Endothelial cell of umbilical vein (primary cell): ENCODE measurements at regions not wholly inside any gene's neighbourhood (a gene's known extent, or its start where the extent isn't known, plus 50 kb on each side); places are given as distances from the start of the nearest gene placed in this dataset.

Experiments
- BruUV-seq: library from RNA; stranded (reverse); fragments of 400-500 nt; replicated peaks from 2 replicates; lab custom pipeline; 2021; lab: Mats Ljungman, UMichigan
- CTCF ChIA-PET: fragments of 300-600, 350-600 bp; sonication (Branson Sonifier 250); formaldehyde crosslinking; loops from one replicate; lab custom pipeline; 2021; ENCODE audit warnings: antibody characterized with exemption, inconsistent platforms; lab: Charles Lee
- POLR2A ChIA-PET: fragments of 300-600, 350-600 bp; sonication (Branson Sonifier 250); formaldehyde crosslinking; loops from one replicate; lab custom pipeline; 2021; ENCODE audit warnings: antibody characterized with exemption, inconsistent platforms; lab: Charles Lee
- DNase-seq: peaks from one replicate; pipeline ENCODE4 v3.0.0-alpha.2; 2011; ENCODE audit warnings: low read depth, low spot score
- FAIRE-seq: peaks from 2 replicates; lab custom pipeline; 2011; peaks lifted over from hg19 to GRCh38; lab: Jason Lieb, UNC
- H2AFZ ChIP-seq: 2 replicates; pipeline ENCODE4 v1.6.0; 2012; ENCODE audit warnings: low read depth, low read length, control low read depth, inconsistent platforms
- H3K27ac ChIP-seq: 2 replicates; pipeline ENCODE4 v1.5.1; 2011; ENCODE audit warnings: low read depth, mild to moderate bottlenecking, control low read depth, low read length, moderate library complexity; ENCODE audit not compliant: insufficient read depth
- H3K27me3 ChIP-seq, 2 experiments: 2 replicates each; pipeline versions ENCODE4 v1.6.0 to v1.6.1; 2011; ENCODE audit warnings: low read length in 2 of 2, mixed read lengths in 1 of 2; ENCODE audit not compliant: control insufficient read depth in 2 of 2, insufficient read depth in 2 of 2
- H3K36me3 ChIP-seq, 2 experiments: 2 replicates in 1 of 2; 3 replicates in 1 of 2; pipeline ENCODE4 v1.5.1; 2011; ENCODE audit warnings: low read length in 2 of 2, mild to moderate bottlenecking in 1 of 2, moderate library complexity in 1 of 2; ENCODE audit not compliant: control insufficient read depth in 2 of 2, insufficient read depth in 2 of 2; ENCODE audit errors: extremely low read depth in 1 of 2
- H3K4me1 ChIP-seq: 3 replicates; pipeline ENCODE4 v1.5.1; 2011; ENCODE audit warnings: mild to moderate bottlenecking, low read length; ENCODE audit not compliant: control insufficient read depth, insufficient read depth; ENCODE audit errors: extremely low read depth
- H3K4me2 ChIP-seq: 2 replicates; pipeline ENCODE4 v1.6.1; 2011; ENCODE audit warnings: low read length, control low read depth, mixed read lengths; ENCODE audit not compliant: insufficient read depth
- H3K4me3 ChIP-seq, 3 experiments: fragments of 200-600 bp in 1 of 3; sonication (generic), shearing (Covaris generic) in 1 of 3; replicated peaks in 1 of 3; 2 replicates each; pipeline ENCODE4 v1.5.1; 2011 to 2016; ENCODE audit warnings: control low read depth in 3 of 3, low read length in 3 of 3, mild to moderate bottlenecking in 2 of 3, inconsistent platforms in 1 of 3, low read depth in 1 of 3, moderate library complexity in 1 of 3; ENCODE audit not compliant: insufficient read depth in 1 of 3
- H3K79me2 ChIP-seq: 2 replicates; pipeline ENCODE4 v1.6.0; 2012; ENCODE audit warnings: low read length, inconsistent platforms; ENCODE audit not compliant: control insufficient read depth, insufficient read depth
- H3K9ac ChIP-seq: replicated peaks from 2 replicates; pipeline ENCODE3; 2011; ENCODE audit warnings: low read length, control low read depth; ENCODE audit not compliant: insufficient read depth; ENCODE audit errors: extremely low read depth
- H3K9me1 ChIP-seq: replicated peaks from 3 replicates; pipeline ENCODE4 v1.6.0; 2011; ENCODE audit warnings: mild to moderate bottlenecking, low read length; ENCODE audit not compliant: control insufficient read depth, insufficient read depth; ENCODE audit errors: extremely low read depth
- H3K9me3 ChIP-seq: replicated peaks from 2 replicates; pipeline ENCODE4 v1.5.1; 2012; ENCODE audit warnings: low read length, inconsistent platforms; ENCODE audit not compliant: control insufficient read depth, insufficient read depth
- H4K20me1 ChIP-seq: replicated peaks from 2 replicates; pipeline ENCODE3; 2011; ENCODE audit warnings: mild to moderate bottlenecking, low read length; ENCODE audit not compliant: control insufficient read depth, insufficient read depth; ENCODE audit errors: extremely low read depth
- CTCF ChIP-seq, 2 donors: IDR thresholded peaks; 1 replicate in 1 of 2; 2 replicates in 1 of 2; pipeline ENCODE4 v1.5.1; 2011; ENCODE audit warnings: low read length in 2 of 2, mild to moderate bottlenecking in 2 of 2, moderate library complexity in 2 of 2, control low read depth in 1 of 2, inconsistent platforms in 1 of 2, low read depth in 1 of 2; ENCODE audit not compliant: insufficient read depth in 1 of 2; ENCODE audit errors: extremely low read depth in 1 of 2
- EZH2 ChIP-seq: IDR thresholded peaks from 2 replicates; pipeline ENCODE4 v1.6.1; 2012; ENCODE audit warnings: borderline replicate concordance, low read depth, mild to moderate bottlenecking, moderate library complexity, low read length, inconsistent platforms; ENCODE audit not compliant: severe bottlenecking
- FOS ChIP-seq: IDR thresholded peaks from 2 replicates; pipeline ENCODE4 v1.6.1; 2011; ENCODE audit warnings: mild to moderate bottlenecking, low read length, moderate library complexity, borderline replicate concordance; ENCODE audit not compliant: insufficient read depth
- GATA2 ChIP-seq: IDR thresholded peaks from 2 replicates; pipeline ENCODE4 v1.7.0; 2011; ENCODE audit warnings: low read depth, mild to moderate bottlenecking, moderate library complexity, mixed read lengths, low read length; ENCODE audit not compliant: insufficient read length, insufficient read depth
- JUN ChIP-seq: IDR thresholded peaks from 2 replicates; pipeline ENCODE4 v1.6.1; 2011; ENCODE audit warnings: borderline replicate concordance, low read depth; ENCODE audit not compliant: insufficient read length, insufficient read depth
- MAX ChIP-seq: IDR thresholded peaks from 2 replicates; pipeline ENCODE4 v1.6.1; 2011; ENCODE audit not compliant: insufficient read depth, insufficient read length
- MYC ChIP-seq: IDR thresholded peaks from one replicate; pipeline ENCODE4 v1.6.1; 2011; ENCODE audit warnings: mild to moderate bottlenecking, low read depth, low read length
- POLR2A ChIP-seq: IDR thresholded peaks from 2 replicates; pipeline ENCODE4 v1.6.1; 2012; ENCODE audit warnings: low read depth, mild to moderate bottlenecking, control low read depth, low read length
- POLR2AphosphoS5 ChIP-seq: IDR thresholded peaks from 2 replicates; pipeline ENCODE4 v1.6.1; 2012; ENCODE audit warnings: low read depth, mild to moderate bottlenecking, control low read depth, low read length, moderate library complexity; ENCODE audit not compliant: insufficient read depth
- dilution Hi-C: fragments of 300-500 bp; cut with MboI; formaldehyde crosslinking; loops from one replicate; pipeline ENCODE4 v1.15.0; 2019; ENCODE audit warnings: low sequenced_read_pairs; ENCODE audit not compliant: extremely low pct_ligation_motif_present
- intact Hi-C: fragments of 100-400 bp; cut with micrococcal nuclease; formaldehyde crosslinking; loops from one replicate; pipeline ENCODE4 v1.10.0; 2022

- CTCF ChIA-PET = no interaction called here
Observed at GRCh38 chr10:43815181-43815885, 166.7 kb upstream of the ZNF32 start.

More at GRCh38 chr10:43815181-43815885, 166.7 kb upstream of the ZNF32 start:
- H3K4me3 ChIP-seq = no peak overlapping the region
- no peaks in the 10 kb centered on the region for H4K20me1 ChIP-seq
- H3K9me3 ChIP-seq = no peaks in the 10 kb centered on the region
- no TSS peak for BruUV-seq
- H3K4me2 ChIP-seq = no peak overlapping the region
- intact Hi-C loops = no loop called here
- H3K4me1 ChIP-seq = peaks cover 13% of the 10 kb centered on the region
- no peaks in the 10 kb centered on the region for H3K27me3 ChIP-seq
- no peak overlapping the region for H3K27ac ChIP-seq
- H3K79me2 ChIP-seq = no peaks in the 10 kb centered on the region
- H3K9me1 ChIP-seq = no peaks in the 10 kb centered on the region
- H3K36me3 ChIP-seq = no peaks in the 10 kb centered on the region
- H3K9ac ChIP-seq = no peak overlapping the region
- TF ChIP-seq POLR2A (no peak), MAX (no peak), POLR2AphosphoS5 (no peak), FOS (no peak), CTCF (IDR thresholded peaks at IDR 0.05; ENCODE audit: extremely low read depth in 1 of 2, insufficient read depth in 1 of 2, low read depth in 1 of 2, low read length in 2 of 2) (no peak), GATA2 (no peak), MYC (no peak), JUN (no peak), EZH2 (no peak)
- DNase-seq = no peak
- no peak for FAIRE-seq
- H2AFZ ChIP-seq = no peak overlapping the region
- dilution Hi-C loops = no loop called here
- POLR2A ChIA-PET = no interaction called here
